HK-2 (cell line): ENCODE measurements at regions not wholly inside any gene's neighbourhood (a gene's known extent, or its start where the extent isn't known, plus 50 kb on each side); places are given as distances from the start of the nearest gene placed in this dataset.
"Not testable (repeated sequence)": the region's sequence is repeated elsewhere in the genome, so short reads cannot be mapped to it uniquely, and the experiment has no call there.

Experiments
- DNase-seq: peaks from one replicate; pipeline ENCODE4 v3.0.0-alpha.2; 2018; ENCODE audit not compliant: unreplicated experiment

DNA sequence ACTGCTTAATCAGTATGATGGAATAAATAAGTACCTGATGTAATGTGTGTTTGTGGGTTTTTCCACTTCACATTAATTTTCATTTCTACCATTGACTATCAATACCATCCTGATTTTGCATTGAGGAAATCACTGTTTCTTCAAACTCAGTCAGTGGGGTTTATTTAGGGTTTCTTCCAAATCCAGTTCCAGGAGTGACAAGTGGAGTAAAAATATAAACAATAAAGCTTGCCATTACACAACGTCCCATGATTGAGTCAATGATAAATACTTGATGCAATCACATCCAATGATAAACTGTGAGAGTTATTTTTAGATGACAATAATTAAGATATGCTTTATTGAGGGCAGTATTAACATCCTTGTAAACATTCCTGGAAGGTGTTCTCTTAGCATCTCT lies 1037.4 kb upstream of the GJE1 start:
- DNase-seq: no peak

GRCh38 chr6:141088171-141088570 lies 1044.6 kb upstream of the GJE1 start:
- no peak for DNase-seq

GRCh38 chr6:141077355-141078333 lies 1055.1 kb upstream of the GJE1 start:
- peak; percentile 3 for DNase-seq

DNA sequence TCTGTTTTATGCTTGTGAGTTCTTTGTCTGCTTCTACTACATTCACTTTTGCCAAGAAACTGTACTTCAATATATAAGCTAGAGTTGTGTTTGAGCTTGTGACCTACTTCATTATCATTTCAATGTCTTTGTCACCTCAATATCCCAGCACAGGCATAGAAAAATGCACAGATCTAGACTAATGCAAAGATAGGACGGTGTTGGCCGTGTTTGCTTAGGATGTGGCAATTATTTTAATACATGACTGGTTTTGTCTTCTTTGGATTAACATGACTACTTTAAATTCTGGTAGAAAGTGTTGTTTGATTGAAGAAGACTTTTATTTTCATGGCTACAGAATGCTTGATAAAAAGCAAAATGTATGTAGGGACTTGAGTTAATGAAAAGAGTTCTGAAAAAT lies 1075.0 kb upstream of the GJE1 start:
- no peak for DNase-seq

DNA sequence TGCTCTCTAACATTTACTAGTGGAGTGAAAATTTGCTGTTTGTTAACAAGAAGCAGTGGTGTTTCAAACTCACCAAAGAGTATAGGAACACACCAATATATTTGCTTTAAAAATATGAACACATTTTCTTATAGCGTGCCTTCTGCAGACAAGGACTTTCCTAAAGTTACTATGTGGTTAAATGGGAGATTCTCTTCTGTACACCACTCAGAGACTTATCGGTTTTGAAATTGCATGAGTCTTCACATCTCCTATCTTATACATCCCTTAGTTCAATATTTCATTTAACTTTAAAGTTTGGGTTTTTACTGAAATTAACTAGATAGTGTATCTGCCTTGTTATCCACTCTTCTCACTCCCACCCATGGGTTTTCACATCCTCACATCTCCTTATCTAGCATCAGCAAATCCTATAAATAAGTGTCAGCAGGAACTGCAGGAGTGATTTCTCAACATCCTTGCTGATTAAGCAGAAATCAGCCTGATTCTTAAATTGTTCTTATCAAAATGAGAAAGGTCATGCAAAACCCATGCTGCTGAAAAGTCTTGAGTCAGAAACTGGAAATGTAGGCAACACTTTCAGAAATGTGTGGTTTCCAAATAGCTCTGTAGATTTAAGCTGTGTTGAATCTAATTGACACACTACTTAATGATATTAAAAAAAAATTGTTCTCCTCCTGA lies 1075.6 kb upstream of the GJE1 start:
- DNase-seq: no peak

GRCh38 chr6:141050471-141050870 lies 1082.3 kb upstream of the GJE1 start:
- DNase-seq: no peak

GRCh38 chr6:141048451-141048850 lies 1084.3 kb upstream of the GJE1 start:
- no peak for DNase-seq

- DNase-seq: not testable (repeated sequence)
Observed at GRCh38 chr6:141046496-141046895, 1086.2 kb upstream of the GJE1 start.

- no peak for DNase-seq
Observed at GRCh38 chr6:141041596-141042087, 1091.1 kb upstream of the GJE1 start.

- no peak for DNase-seq
Observed at GRCh38 chr6:141035312-141036200, 1097.2 kb upstream of the GJE1 start.

DNA sequence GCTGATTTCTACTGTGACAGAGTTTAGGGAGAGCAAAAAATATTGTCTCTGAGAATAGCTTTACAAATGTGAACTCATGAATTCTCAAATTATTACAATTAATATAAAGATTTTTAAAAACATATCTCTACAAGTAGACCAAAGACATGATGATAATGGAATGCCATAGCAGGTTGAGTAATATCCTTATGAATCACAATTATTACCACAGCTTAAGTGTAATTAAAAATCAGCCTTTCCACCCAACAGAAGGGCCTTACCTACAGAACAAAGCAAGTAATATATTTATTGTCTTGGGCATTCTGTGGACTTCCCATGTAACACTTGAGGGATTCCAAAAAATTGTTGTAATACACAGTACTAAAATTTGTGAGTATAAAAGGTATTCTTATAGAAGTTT lies 1099.6 kb upstream of the GJE1 start:
- DNase-seq: no peak

DNA sequence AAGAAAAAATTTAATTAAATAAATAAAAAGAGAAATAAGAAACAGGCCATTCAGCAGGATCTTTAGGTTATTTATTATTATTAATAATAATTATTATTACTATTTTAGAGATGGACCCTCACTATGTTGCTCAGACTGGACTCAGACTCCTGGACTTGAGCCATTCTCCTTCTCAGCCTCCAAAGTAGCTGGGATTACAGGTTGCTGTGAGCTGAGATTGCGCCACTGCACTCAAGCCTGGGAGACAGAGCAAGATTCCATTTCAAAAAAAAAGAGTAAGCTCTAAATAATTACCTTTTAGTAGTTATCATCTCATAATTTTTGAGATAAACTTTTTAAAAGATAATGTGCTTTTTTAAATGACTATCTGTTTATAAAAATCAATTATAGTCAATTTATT lies 1102.8 kb upstream of the GJE1 start:
- DNase-seq: no peak

DNA sequence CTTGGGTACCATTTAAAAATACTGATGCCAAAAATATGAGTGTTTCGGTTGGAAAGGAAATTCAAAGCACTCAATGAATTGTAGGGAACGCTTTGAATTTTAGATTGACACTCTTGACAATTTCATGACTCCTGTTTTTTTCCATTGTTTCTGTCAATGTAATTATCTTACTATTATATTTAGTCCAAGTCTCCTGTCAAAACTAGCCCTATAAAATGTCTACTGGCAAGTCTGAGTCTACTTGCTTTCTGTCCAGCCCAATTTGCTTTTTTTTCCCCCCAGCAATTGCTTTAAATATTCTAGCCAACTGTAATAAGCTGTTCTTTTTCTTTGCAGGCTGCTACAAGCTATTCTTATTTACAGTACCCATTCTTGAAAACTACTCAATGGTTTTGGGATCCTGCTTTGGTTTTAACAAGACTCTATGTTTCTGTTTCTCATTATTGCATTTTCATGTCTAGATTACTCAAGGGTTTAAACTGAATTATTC lies 1103.9 kb upstream of the GJE1 start:
- no peak for DNase-seq

GRCh38 chr6:141026504-141026903 lies 1106.2 kb upstream of the GJE1 start:
- no peak for DNase-seq

DNA sequence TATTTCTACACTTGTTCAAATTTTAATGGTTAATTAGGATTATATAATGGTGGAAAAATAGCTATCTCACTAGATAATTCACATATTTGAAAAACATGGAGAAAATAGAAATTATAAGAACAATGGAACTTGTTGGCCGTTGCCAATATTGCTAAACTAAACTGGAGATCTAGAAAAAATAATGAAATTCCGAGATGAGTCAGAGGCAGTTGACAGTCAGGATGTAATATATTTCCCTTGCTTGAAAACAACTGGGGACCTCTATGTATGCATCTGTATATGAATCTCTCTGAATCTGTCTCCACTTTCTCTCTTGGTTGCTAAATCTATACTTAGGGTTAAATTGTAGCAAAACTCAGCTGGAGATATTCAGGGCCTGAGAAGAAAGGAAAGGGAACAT lies 1108.2 kb upstream of the GJE1 start:
- DNase-seq: no peak

DNA sequence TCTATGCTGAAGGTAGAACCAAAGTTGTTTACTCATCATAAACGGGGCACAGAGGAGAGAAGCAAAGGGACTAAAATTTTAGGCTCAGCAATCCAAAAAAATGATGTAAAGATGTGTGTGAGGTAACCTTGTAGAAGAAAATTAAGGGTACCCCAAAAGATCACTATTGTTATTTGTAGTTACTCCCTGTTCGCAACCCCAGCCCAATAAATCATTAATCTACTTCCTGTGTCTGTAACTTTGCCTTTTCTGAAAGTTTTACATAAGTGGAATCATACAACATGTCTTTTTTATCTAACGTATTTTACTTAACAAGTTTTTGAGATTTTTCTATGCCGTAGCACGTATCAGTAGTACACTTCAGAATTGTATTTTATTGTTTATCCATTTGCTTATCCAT lies 1114.8 kb upstream of the GJE1 start:
- no peak for DNase-seq

DNA sequence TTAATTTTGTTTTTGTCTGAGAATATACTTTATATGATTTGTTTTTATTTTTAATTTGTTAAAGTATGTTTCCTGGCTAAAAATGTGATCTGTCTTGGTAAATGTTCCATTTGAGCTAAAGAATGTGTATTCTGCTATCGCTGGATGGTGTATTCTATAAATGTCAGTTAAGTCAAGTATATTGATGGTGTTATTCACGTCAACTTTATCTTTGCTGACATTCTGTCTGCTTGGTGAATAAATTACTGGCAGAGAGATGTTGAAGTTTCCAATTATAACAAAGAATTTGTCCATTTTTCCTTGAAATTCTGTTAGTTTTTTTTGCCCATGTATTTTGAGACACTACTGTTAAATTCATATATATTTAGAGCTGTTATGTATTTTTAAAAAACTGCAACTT lies 1131.8 kb upstream of the GJE1 start:
- DNase-seq: no peak

DNA sequence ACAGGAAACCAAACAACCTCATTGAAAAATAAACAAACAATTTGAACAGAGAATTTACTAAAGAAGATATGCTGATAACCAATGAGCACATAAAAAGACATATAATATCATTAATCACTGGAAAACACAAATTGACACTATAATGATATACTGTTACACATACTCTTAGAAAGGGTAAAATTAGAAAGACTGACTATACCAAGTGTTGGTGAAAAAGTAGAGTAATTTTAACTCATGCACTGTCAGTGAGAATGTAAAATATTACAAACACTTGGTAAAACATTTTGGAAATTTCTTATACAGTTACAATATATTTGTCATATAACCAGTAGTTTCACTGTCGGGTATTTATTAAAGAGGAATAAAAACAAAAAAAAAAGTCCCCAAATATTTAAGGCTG lies 1139.2 kb upstream of the GJE1 start:
- DNase-seq: no peak

GRCh38 chr6:140992678-140993077 lies 1140.0 kb upstream of the GJE1 start:
- no peak for DNase-seq

GRCh38 chr6:140988780-140989179 lies 1143.9 kb upstream of the GJE1 start:
- no peak for DNase-seq

GRCh38 chr6:140987364-140988155 lies 1145.2 kb upstream of the GJE1 start:
- DNase-seq: no peak
